ENCODE measurements at regions not wholly inside any gene's neighbourhood (a gene's known extent, or its start where the extent isn't known, plus 50 kb on each side); places are given as distances from the start of the nearest gene placed in this dataset.

DNA sequence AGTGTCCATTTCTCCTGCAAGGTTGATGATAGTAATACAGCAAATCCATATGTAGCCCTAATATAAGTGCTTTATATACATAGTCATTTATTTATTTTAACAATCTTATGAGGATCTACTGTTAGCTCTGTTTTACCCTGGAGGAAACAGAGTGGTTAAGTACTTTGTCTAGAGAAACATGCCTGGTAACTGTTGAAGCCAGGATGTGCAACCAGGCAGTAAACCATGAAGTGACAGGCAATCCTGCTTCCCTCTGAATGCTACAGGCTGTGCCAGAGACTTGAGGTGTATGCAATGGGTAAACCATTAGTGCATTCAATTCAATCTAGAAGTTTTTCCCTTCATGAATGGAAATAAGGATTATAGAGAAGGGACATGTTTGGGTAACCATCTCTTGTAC, 911.0 kb downstream of the PCDH17 start:
- DNase-seq, result no peak

- no peak for DNase-seq
These were observed 915.9 kb downstream of the PCDH17 start for GRCh38 chr13:58547419-58547818.

DNA sequence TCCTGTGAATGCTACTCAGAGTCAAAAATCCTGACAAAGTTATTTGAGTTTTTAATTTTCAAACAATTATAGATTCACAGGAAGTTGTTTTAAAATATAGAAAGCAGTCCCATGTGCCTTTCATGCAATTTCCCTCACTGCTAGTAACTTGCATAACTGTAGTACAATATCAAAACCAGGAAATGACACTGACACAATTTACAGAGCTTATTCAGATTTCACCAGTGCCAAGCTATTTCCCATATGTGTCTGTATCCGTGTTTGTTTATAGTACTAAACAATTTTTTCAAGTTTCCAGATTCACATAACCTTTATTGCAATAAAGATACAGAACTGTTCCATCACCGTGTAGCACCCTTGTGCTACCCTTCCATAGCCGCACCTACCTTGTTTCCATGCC, 934.6 kb downstream of the PCDH17 start:
- no peak for DNase-seq

GRCh38 chr13:58573743-58574142, 942.2 kb downstream of the PCDH17 start:
- DNase-seq, result no peak

DNA sequence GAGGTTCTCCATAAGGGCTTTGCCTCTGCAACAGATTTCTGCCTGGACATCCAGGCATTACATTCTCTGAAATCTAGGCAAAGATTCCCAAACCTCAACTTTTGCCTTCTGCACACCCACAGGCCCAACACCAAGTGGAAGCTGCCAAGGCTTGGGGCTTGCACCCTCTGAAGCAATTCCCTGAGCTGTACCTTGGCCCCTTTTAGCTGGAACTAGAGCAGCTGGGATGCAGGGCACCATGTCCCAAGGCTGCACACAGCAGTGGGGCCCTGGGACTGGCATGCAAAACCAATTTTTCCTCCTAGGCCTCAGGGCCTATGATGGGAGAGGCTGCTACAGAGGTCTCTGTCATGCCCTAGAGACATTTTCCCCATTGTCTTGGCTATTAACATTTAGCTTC, 943.2 kb downstream of the PCDH17 start:
- no peak for DNase-seq

DNA sequence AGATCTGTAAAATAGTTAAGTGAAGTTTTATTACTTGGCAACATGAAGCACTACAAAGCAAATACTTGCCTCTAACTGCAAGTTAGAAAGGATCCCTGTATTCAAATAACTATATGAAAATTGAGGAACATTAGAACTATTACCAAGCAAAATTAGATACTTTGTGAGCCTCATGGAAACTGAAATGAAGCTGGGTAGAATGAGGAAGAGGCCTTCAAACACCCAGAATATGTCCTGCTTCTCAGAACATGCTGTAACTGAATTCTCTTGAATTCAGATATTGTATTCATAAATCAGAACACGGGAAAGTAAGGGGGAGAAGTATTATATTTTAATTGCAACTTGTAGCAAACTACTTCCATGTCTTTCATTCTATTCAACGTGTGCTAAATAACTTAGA, 947.9 kb downstream of the PCDH17 start:
- no peak for DNase-seq

- DNase-seq, result no peak
These were observed 952.4 kb downstream of the PCDH17 start for GRCh38 chr13:58583966-58584365.

GRCh38 chr13:58584610-58585009, 953.1 kb downstream of the PCDH17 start:
- DNase-seq, result no peak

DNA sequence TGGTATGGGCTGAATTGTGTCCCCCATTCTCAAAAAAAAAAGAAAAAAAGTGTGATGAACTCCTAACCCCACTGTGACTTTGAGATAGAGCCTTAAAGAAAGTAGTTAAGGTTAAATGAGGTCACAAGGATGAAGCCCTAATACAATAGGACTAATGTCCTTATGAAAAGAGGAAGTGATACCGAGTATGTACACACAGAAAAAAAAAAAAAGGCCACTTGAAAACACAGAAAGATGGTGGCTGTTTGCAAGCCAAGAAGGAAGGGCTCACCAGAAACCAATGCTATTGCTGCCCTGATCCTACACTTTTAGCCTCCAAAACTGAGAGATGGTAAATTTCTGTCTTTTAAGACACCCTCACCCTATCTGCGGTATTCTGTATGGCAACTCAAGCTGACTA, 955.6 kb downstream of the PCDH17 start:
- DNase-seq, result no peak

DNA sequence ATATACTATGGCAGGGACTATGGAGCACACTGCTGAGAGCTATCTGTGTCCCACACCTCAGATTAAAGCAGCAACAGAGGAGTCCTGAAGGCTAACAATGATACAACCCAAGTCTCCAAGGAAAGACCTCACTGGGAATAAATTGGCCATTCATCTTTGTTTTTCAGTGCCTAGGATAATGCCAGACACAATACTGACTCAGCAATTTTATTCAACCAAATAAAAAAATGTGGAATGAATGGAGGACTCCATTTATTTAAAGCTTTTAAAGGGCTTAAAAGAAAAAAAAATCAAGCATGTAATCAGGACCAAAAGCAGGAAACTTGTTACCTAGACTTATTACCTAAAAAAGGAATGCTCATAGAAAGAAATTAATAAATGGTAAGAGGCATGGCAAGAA, 960.5 kb downstream of the PCDH17 start:
- DNase-seq, result no peak

GRCh38 chr13:58592786-58593185, 961.2 kb downstream of the PCDH17 start:
- no peak for DNase-seq

- DNase-seq, result no peak
These were observed 963.4 kb downstream of the PCDH17 start for GRCh38 chr13:58594747-58595600.

- DNase-seq, result no peak
These were observed 966.0 kb downstream of the PCDH17 start for GRCh38 chr13:58597552-58597951.

DNA sequence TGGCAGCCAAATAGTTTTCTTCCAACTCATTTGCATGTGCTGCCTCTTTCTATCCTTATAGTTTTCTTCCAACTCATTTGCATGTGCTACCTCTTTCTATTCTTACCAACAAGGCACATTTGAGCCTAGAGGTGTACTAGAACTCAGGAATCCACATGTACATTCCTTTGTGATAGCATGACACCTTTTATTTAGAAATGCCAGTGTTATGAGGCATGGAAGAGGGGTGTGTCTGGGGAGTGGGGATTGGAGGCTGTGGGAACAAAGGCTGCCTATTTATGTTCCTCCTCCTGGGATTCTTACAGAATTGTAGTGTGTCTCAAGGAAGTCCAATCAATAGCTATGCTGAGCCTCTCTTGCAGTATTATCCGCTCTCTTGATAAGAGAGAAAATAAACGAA, 966.7 kb downstream of the PCDH17 start:
- DNase-seq, result no peak

- no peak for DNase-seq
These were observed 979.6 kb downstream of the PCDH17 start for GRCh38 chr13:58611117-58611516.

DNA sequence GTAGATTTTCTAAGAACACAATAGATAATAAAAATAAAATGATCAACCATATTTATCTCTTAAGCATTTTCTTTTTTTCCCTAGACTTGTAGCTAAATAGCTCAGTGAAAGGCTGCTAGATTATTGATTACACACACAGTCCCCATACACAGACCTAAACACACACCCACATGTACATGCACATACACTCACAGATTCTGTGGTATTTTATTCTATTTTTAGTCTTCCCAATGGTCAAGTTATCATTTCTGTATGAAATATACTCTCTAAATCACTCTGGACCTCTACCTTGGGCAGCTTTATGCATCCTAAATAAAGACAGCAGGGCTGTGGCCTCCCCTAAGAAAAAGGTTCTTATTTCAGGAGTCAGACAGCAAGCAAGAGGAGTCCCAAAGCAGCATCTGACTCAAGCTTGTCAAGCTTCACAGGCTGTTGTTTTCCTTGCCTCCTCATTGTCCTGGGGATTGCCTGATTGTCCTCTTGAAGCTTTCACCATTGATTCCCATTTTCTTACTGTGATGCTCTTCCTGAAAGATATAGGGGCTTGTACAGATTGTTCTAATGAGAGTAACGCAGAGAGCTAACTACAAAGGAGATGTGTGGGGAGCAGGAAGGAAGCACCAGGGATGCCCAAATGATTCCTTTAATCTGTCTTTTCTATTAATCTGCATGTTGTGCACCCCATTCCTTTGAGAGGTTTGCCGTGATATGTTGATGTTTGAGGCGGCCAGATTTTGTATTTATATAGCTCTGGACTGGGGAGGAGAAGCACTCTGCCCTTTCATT, 986.5 kb downstream of the PCDH17 start:
- DNase-seq, result no peak

DNA sequence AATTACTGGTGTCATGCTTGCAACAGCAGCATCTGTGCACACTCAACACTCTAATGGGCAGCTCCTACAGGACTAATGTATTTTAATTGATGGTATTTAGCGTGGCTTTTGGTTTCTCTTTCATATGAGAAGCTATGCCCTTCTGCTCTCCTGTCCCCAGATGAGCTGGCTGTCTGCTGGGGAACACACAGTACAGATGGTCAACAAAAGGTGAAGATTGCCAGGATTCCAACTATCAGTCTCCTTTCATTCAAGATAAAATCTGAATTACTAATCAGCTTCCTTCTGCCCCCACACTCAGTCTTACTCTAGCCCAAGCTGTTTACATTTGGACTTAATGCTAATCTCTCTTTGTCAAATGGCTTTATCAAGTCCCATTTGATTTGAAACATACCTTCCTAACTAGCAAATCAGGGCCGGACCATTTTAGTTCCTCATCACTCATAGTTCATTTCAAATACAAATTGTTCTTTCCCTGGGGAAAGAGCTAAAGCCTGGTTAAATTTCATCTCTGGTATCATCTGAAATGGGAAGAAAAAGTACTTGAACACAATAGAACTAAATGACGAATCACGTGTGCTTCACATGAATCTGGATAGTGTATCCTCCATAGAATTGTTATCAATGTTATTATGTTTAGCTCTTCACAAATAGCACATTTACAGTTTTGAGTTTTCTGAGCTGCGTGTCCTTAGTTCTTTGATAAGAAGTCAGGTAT, 988.0 kb downstream of the PCDH17 start:
- no peak for DNase-seq

DNA sequence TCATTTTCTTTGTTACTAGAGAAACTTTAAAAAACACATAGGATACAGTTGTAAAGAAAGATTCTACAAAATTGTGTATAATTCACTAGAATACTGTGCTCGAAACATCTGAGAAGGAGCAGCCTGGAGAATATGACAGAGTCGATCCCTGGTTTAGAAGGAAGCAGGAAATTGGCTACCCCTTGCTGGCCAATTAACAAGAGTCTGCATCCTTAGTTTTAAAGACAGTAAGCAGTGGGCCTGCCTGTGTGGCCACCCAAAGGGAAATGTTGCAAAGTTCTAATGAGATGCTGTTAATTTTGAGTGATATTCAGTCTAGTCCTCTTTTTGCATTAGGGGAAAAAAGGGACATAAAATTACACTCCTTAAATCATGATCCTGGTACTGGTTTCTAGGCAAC, 988.6 kb downstream of the PCDH17 start:
- no peak for DNase-seq

- no peak for DNase-seq
These were observed 994.3 kb downstream of the PCDH17 start for GRCh38 chr13:58625703-58626389.

GRCh38 chr13:58630794-58631193, 999.2 kb downstream of the PCDH17 start:
- no peak for DNase-seq

GRCh38 chr13:58633226-58633625, 1001.7 kb downstream of the PCDH17 start:
- no peak for DNase-seq

DNA sequence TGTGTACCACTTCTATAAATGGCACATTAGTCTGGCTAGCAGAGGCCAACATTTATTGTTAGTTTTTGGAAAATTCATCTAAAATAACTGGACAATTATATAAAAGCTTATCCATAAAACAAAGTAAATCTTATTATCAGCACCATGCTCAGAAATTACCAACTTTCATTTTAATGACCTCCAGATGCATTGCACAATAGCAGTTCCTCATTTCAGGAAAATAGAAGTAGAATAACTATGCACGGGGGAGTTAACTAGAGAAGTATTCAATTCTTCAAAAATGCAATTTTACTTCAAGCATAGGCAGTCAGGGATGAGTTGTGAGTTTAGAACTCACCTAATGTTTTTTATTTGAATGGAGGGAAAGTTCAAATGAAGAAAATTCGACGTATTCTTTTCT, 1023.5 kb downstream of the PCDH17 start:
- no peak for DNase-seq

GRCh38 chr13:58660826-58661225, 1029.3 kb downstream of the PCDH17 start:
- DNase-seq, result no peak
